GM23248 (cell line): ENCODE measurements at regions not wholly inside any gene's neighbourhood (a gene's known extent, or its start where the extent isn't known, plus 50 kb on each side); places are given as distances from the start of the nearest gene placed in this dataset.
"Not testable (repeated sequence)": the region's sequence is repeated elsewhere in the genome, so short reads cannot be mapped to it uniquely, and the experiment has no call there.

Experiments
- DNase-seq: peaks from one replicate; pipeline ENCODE4 v3.0.0-alpha.2; 2015
- H2AFZ ChIP-seq: fragments of 200-600 bp; sonication (generic); 2 replicates; pipeline ENCODE4 v1.6.1; 2016; ENCODE audit warnings: antibody characterized with exemption
- H3F3A ChIP-seq: fragments of 200-600 bp; sonication (generic); 2 replicates; pipeline ENCODE4 v1.6.1; 2016; ENCODE audit warnings: mild to moderate bottlenecking, antibody characterized with exemption, mixed run types; ENCODE audit not compliant: insufficient read depth
- H3K27ac ChIP-seq: fragments of 200-600 bp; sonication (generic); 2 replicates; pipeline ENCODE4 v1.5.1; 2016; ENCODE audit warnings: mild to moderate bottlenecking
- H3K27me3 ChIP-seq: fragments of 200-600 bp; sonication (generic); replicated peaks from 2 replicates; pipeline ENCODE4 v1.6.1; 2016; ENCODE audit warnings: mild to moderate bottlenecking; ENCODE audit not compliant: insufficient read depth
- H3K36me3 ChIP-seq: fragments of 200-600 bp; sonication (generic); 2 replicates; pipeline ENCODE4 v1.6.1; 2016; ENCODE audit warnings: low read depth, mild to moderate bottlenecking
- H3K4me1 ChIP-seq: fragments of 200-600 bp; sonication (generic); 2 replicates; pipeline ENCODE4 v1.6.1; 2016; ENCODE audit warnings: mild to moderate bottlenecking; ENCODE audit not compliant: insufficient read depth
- H3K4me2 ChIP-seq: fragments of 200-600 bp; sonication (generic); one replicate; pipeline ENCODE4 v1.6.1; 2016; ENCODE audit warnings: mild to moderate bottlenecking; ENCODE audit not compliant: unreplicated experiment
- H3K4me3 ChIP-seq: fragments of 200-600 bp; sonication (generic); 2 replicates; pipeline ENCODE4 v1.5.1; 2016; ENCODE audit warnings: mild to moderate bottlenecking
- H3K79me2 ChIP-seq: fragments of 200-600 bp; sonication (generic); 2 replicates; pipeline ENCODE4 v1.6.1; 2016; ENCODE audit warnings: mild to moderate bottlenecking; ENCODE audit not compliant: insufficient read depth
- H3K9ac ChIP-seq: fragments of 200-600 bp; sonication (generic); 2 replicates; pipeline ENCODE4 v1.6.1; 2016; ENCODE audit warnings: mild to moderate bottlenecking
- H3K9me2 ChIP-seq: fragments of 200-600 bp; sonication (generic); 2 replicates; pipeline ENCODE4 v1.6.1; 2016; ENCODE audit warnings: mixed run types, mild to moderate bottlenecking, moderate library complexity; ENCODE audit not compliant: insufficient read depth
- H3K9me3 ChIP-seq: fragments of 200-600 bp; sonication (generic); one replicate; pipeline ENCODE4 v1.6.1; 2017; ENCODE audit warnings: low read depth
- H4K20me1 ChIP-seq: fragments of 200-600 bp; sonication (generic); 2 replicates; pipeline ENCODE4 v1.6.0; 2016; ENCODE audit not compliant: insufficient read depth
- EZH2 ChIP-seq: fragments of 200-600 bp; sonication (generic); IDR thresholded peaks from 2 replicates; pipeline ENCODE4 v1.6.1; 2018; ENCODE audit warnings: antibody characterized with exemption, mild to moderate bottlenecking; ENCODE audit not compliant: insufficient read depth, poor library complexity, severe bottlenecking
- EZH2phosphoT487 ChIP-seq: fragments of 200-600 bp; sonication (generic); IDR thresholded peaks from 2 replicates; pipeline ENCODE4 v1.6.1; 2018; ENCODE audit warnings: antibody characterized with exemption, moderate library complexity, mild to moderate bottlenecking, low read depth; ENCODE audit not compliant: insufficient read depth
- WGBS, 2 experiments: methylation state at CpG; one replicate each; pipeline ENCODE4 v1.1.6; 2015 to 2017; ENCODE audit warnings: low lambda C conversion rate in 2 of 2, low coverage in 1 of 2; ENCODE audit errors: missing lambda C conversion rate in 2 of 2; 5-methylcytosine and 5-hydroxymethylcytosine counted together
- in situ Hi-C: fragments of 300-500 bp; cut with MboI; formaldehyde crosslinking; loops from 2 replicates; pipeline ENCODE4 v1.15.0; 2020

- no peak overlapping the region for H3K4me2 ChIP-seq
- in situ Hi-C loops: no loop called here
- no peaks in the 10 kb centered on the region for H3K27me3 ChIP-seq
- H2AFZ ChIP-seq: no peak overlapping the region
- no peaks in the 10 kb centered on the region for H3K79me2 ChIP-seq
- no peaks in the 10 kb centered on the region for H3K9me3 ChIP-seq
- no peaks in the 10 kb centered on the region for H4K20me1 ChIP-seq
- no peak for DNase-seq
- TF ChIP-seq EZH2 (no peak), EZH2phosphoT487 (no peak)
- 11 to 18% methylated on average over 4 of the region's 4 CpGs for WGBS, 2 experiments
- H3K4me1 ChIP-seq: no peaks in the 10 kb centered on the region
- H3K4me3 ChIP-seq: no peak overlapping the region
- H3F3A ChIP-seq: no peaks in the 10 kb centered on the region
- no peaks in the 10 kb centered on the region for H3K9me2 ChIP-seq
- no peak overlapping the region for H3K9ac ChIP-seq
- no peak overlapping the region for H3K27ac ChIP-seq
- no peaks in the 10 kb centered on the region for H3K36me3 ChIP-seq
Observed at GRCh38 chr5:152170350-152170749, 234.7 kb downstream of the NMUR2 start.

- 0% methylated on average over 2 of the region's 2 CpGs for WGBS, 2 experiments
- Histone ChIP-seq H3K4me3 (no peak overlapping the region), H4K20me1 (no peaks in the 10 kb centered on the region), H3K36me3 (no peaks in the 10 kb centered on the region), H3K27ac (no peak overlapping the region), H3K9me3 (no peaks in the 10 kb centered on the region), H3K79me2 (no peaks in the 10 kb centered on the region), H3F3A (no peaks in the 10 kb centered on the region), H3K27me3 (no peaks in the 10 kb centered on the region), H2AFZ (no peak overlapping the region), H3K4me2 (no peak overlapping the region), H3K9me2 (no peaks in the 10 kb centered on the region), H3K9ac (no peak overlapping the region), H3K4me1 (no peaks in the 10 kb centered on the region)
- in situ Hi-C loops: no loop called here
- TF ChIP-seq EZH2phosphoT487: no peak
- no peak for TF ChIP-seq EZH2
- DNase-seq: no peak
Observed at GRCh38 chr5:152164860-152165259, 240.2 kb upstream of the GLRA1 start.

- H3K9me3 ChIP-seq, DNase-seq, H2AFZ ChIP-seq, H3K27me3 ChIP-seq, H3K9ac ChIP-seq, in situ Hi-C loops, H3K9me2 ChIP-seq, H3K79me2 ChIP-seq, H3F3A ChIP-seq, H3K36me3 ChIP-seq, H3K4me3 ChIP-seq, H3K4me2 ChIP-seq, H4K20me1 ChIP-seq, H3K4me1 ChIP-seq, H3K27ac ChIP-seq: not testable (repeated sequence)
- 12 to 19% methylated on average over 4 of the region's 4 CpGs for WGBS, 2 experiments
Observed at GRCh38 chr5:152159894-152160293, 235.2 kb upstream of the GLRA1 start.

GRCh38 chr5:152154452-152154851, 229.8 kb upstream of the GLRA1 start:
- in situ Hi-C loops, H3K36me3 ChIP-seq: not testable (repeated sequence)
- 25 to 26% methylated on average over 2 of the region's 2 CpGs for WGBS, 2 experiments

GRCh38 chr5:152151940-152152339, 227.3 kb upstream of the GLRA1 start:
- WGBS, 2 experiments: 21 to 26% methylated on average over 3 of the region's 3 CpGs
- Histone ChIP-seq H3F3A (no peaks in the 10 kb centered on the region), H2AFZ (no peak overlapping the region), H3K4me2 (no peak overlapping the region), H3K9me3 (no peaks in the 10 kb centered on the region), H3K79me2 (no peaks in the 10 kb centered on the region), H3K9me2 (no peaks in the 10 kb centered on the region), H3K27ac (no peak overlapping the region), H3K4me3 (no peak overlapping the region), H3K36me3 (no peaks in the 10 kb centered on the region), H4K20me1 (no peaks in the 10 kb centered on the region), H3K9ac (no peak overlapping the region), H3K4me1 (no peaks in the 10 kb centered on the region), H3K27me3 (no peaks in the 10 kb centered on the region)
- in situ Hi-C loops: no loop called here
- TF ChIP-seq EZH2 (no peak), EZH2phosphoT487 (no peak)
- no peak for DNase-seq

More at GRCh38 chr5:152154452-152154851, 229.8 kb upstream of the GLRA1 start:
- H3K4me3 ChIP-seq, H3K27me3 ChIP-seq, H3F3A ChIP-seq, H3K9me3 ChIP-seq, H3K9me2 ChIP-seq, DNase-seq, H3K4me2 ChIP-seq, H2AFZ ChIP-seq, H3K27ac ChIP-seq, H3K9ac ChIP-seq, H4K20me1 ChIP-seq, H3K79me2 ChIP-seq, H3K4me1 ChIP-seq: not testable (repeated sequence)
